DMS153 treated with DMSO at 0.1 percent for 48 hours (cell line): ENCODE measurements at regions not wholly inside any gene's neighbourhood (a gene's known extent, or its start where the extent isn't known, plus 50 kb on each side); places are given as distances from the start of the nearest gene placed in this dataset.
"Not testable (repeated sequence)": the region's sequence is repeated elsewhere in the genome, so short reads cannot be mapped to it uniquely, and the experiment has no call there.

Experiments used
- DNase-seq: peaks from one replicate; lab custom pipeline; 2025; ENCODE audit not compliant: unreplicated experiment; lab: John Stamatoyannopoulos, UW

- DNase-seq: not testable (repeated sequence)
Observed at GRCh38 chr6:148022279-148022678, 320.4 kb upstream of the SASH1 start.

GRCh38 chr6:148027201-148027600 lies 315.4 kb upstream of the SASH1 start:
- peak; percentile 38 for DNase-seq

- no peak for DNase-seq
Observed at GRCh38 chr6:148035806-148036390, 306.7 kb upstream of the SASH1 start.

GRCh38 chr6:148037496-148037895 lies 305.1 kb upstream of the SASH1 start:
- DNase-seq: no peak

- no peak for DNase-seq
Observed at GRCh38 chr6:148041546-148041945, 301.1 kb upstream of the SASH1 start.

GRCh38 chr6:148042536-148042935 lies 300.1 kb upstream of the SASH1 start:
- no peak for DNase-seq

- DNase-seq: no peak
Observed at GRCh38 chr6:148044261-148044751, 298.3 kb upstream of the SASH1 start.

GRCh38 chr6:148044921-148045320 lies 297.7 kb upstream of the SASH1 start:
- DNase-seq: no peak

GRCh38 chr6:148053209-148053608 lies 289.4 kb upstream of the SASH1 start:
- DNase-seq: no peak

GRCh38 chr6:148053796-148054195 lies 288.8 kb upstream of the SASH1 start:
- no peak for DNase-seq

- DNase-seq: no peak
Observed at GRCh38 chr6:148054219-148054618, 288.4 kb upstream of the SASH1 start.

- DNase-seq: no peak
Observed at GRCh38 chr6:148055419-148055818, 287.2 kb upstream of the SASH1 start.

GRCh38 chr6:148059869-148060268 lies 282.8 kb upstream of the SASH1 start:
- no peak for DNase-seq

- no peak for DNase-seq
Observed at GRCh38 chr6:148064406-148065134, 278.1 kb upstream of the SASH1 start.

- no peak for DNase-seq
Observed at GRCh38 chr6:148068437-148069061, 274.1 kb upstream of the SASH1 start.

- DNase-seq: no peak
Observed at GRCh38 chr6:148069256-148069655, 273.4 kb upstream of the SASH1 start.

- no peak for DNase-seq
Observed at GRCh38 chr6:148074291-148074690, 268.3 kb upstream of the SASH1 start.

- DNase-seq: no peak
Observed at GRCh38 chr6:148074738-148075137, 267.9 kb upstream of the SASH1 start.

GRCh38 chr6:148075352-148075751 lies 267.3 kb upstream of the SASH1 start:
- no peak for DNase-seq

- no peak for DNase-seq
Observed at GRCh38 chr6:148076051-148076450, 266.6 kb upstream of the SASH1 start.

GRCh38 chr6:148080315-148080714 lies 262.3 kb upstream of the SASH1 start:
- DNase-seq: no peak

GRCh38 chr6:148081076-148081475 lies 261.6 kb upstream of the SASH1 start:
- no peak for DNase-seq
